Left lung (tissue), 4 donors: ENCODE measurements at regions not wholly inside any gene's neighbourhood (a gene's known extent, or its start where the extent isn't known, plus 50 kb on each side); places are given as distances from the start of the nearest gene placed in this dataset.

Experiments
- ATAC-seq: fragments of 200-7000 bp; cut with Tn5 transposase; one replicate; pipeline ENCODE4 v1.9.1; 2020; ENCODE audit warnings: moderate library complexity
- DNase-seq, 4 donors: peaks; one replicate each; pipeline ENCODE4 v3.0.0-alpha.2; 2013 to 2020
- H3K27ac ChIP-seq, 2 donors: fragments of 200-600 bp; sonication (generic) in 1 of 2; one replicate each; pipeline versions ENCODE4 v1.5.0 to v1.8.0; 2020 to 2021
- H3K27me3 ChIP-seq, 2 donors: fragments of 200-600 bp; sonication (generic) in 1 of 2; one replicate each; pipeline versions ENCODE4 v1.5.0 to v1.8.0; 2020 to 2021
- H3K36me3 ChIP-seq, 2 donors: fragments of 200-600 bp; sonication (generic) in 1 of 2; one replicate each; pipeline versions ENCODE4 v1.5.0 to v1.8.0; 2020 to 2021
- H3K4me1 ChIP-seq, 2 donors: fragments of 200-600 bp; one replicate each; pipeline ENCODE4 v1.8.0; 2021
- H3K4me3 ChIP-seq, 2 donors: fragments of 200-600 bp; sonication (generic) in 1 of 2; one replicate each; pipeline versions ENCODE4 v1.5.0 to v1.8.0; 2020 to 2021; ENCODE audit warnings: mild to moderate bottlenecking in 1 of 2
- H3K9me3 ChIP-seq, 2 donors: fragments of 200-600 bp; sonication (generic) in 1 of 2; one replicate each; pipeline versions ENCODE4 v1.5.0 to v1.8.0; 2020 to 2021
- CTCF ChIP-seq, 2 donors: fragments of 200-600 bp; sonication (generic) in 1 of 2; IDR thresholded peaks; one replicate each; pipeline versions ENCODE4 v1.5.0 to v1.8.0; 2021; ENCODE audit warnings: antibody characterized with exemption in 2 of 2
- intact Hi-C, 2 donors: fragments of 100-400 bp; cut with DNase I; formaldehyde crosslinking; loops; one replicate each; pipeline versions ENCODE4 v1.11.2 to v1.14.2; 2022
- donor health status: DM: no; HTN: yes; CAD: no.
- donor health status: DM: no; HTN: no; CAD: no.

DNA sequence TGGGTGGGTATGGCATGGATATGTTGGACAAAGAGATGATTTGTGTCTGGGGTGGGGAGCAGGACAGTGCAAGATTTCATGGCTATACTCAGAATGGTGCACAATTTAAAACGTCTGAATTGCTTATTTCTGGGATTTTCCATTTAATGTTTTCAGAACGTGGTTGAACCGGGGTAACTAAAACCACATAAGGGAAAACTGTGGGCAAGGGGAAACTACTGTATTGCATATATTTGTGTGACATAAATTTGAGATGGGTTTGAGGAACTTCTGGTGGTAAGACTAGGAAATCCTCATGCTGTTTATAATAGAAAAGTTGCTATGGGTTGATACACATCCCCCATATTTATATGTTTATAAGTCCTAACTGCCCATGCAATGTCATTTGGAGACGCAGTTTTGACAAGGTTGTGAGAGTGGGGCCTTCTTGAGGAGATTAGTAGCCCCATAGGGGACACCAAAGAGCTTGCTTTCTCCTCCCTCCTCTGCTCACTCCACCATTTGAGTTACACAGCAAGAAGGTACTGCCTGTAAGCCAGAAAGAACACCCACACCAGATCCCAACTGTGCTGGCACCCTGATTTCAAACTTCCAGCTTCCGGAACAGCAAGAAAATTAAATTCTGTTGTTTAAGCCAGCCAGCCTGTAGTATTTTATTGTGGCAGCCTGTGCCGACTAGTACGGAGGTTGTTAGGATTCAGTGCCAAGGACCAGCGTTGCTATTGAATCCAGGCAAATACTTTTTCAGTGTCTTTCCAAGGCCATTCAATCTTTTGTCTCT lies 2118.9 kb downstream of the MAT2B start:
- H3K9me3 ChIP-seq = no peaks in the 10 kb centered on the region
- DNase-seq = no peak
- no peak overlapping the region for H3K4me3 ChIP-seq
- no peak for TF ChIP-seq CTCF (IDR thresholded peaks at IDR 0.05)
- intact Hi-C loops = no loop called here
- H3K4me1 ChIP-seq = no peaks in the 10 kb centered on the region
- H3K36me3 ChIP-seq = no peaks in the 10 kb centered on the region
- no peak overlapping the region for H3K27ac ChIP-seq
- ATAC-seq = no peak
- no peaks in the 10 kb centered on the region for H3K27me3 ChIP-seq

GRCh38 chr5:165626161-165626560 lies 2120.7 kb downstream of the MAT2B start:
- Histone ChIP-seq H3K4me3 (no peak overlapping the region), H3K36me3 (no peaks in the 10 kb centered on the region), H3K27ac (no peak overlapping the region), H3K4me1 (no peaks in the 10 kb centered on the region), H3K9me3 (no peaks in the 10 kb centered on the region), H3K27me3 (no peaks in the 10 kb centered on the region)
- no peak for TF ChIP-seq CTCF (IDR thresholded peaks at IDR 0.05)
- ATAC-seq (no peak), DNase-seq (no peak)
- intact Hi-C loops = no loop called here

DNA sequence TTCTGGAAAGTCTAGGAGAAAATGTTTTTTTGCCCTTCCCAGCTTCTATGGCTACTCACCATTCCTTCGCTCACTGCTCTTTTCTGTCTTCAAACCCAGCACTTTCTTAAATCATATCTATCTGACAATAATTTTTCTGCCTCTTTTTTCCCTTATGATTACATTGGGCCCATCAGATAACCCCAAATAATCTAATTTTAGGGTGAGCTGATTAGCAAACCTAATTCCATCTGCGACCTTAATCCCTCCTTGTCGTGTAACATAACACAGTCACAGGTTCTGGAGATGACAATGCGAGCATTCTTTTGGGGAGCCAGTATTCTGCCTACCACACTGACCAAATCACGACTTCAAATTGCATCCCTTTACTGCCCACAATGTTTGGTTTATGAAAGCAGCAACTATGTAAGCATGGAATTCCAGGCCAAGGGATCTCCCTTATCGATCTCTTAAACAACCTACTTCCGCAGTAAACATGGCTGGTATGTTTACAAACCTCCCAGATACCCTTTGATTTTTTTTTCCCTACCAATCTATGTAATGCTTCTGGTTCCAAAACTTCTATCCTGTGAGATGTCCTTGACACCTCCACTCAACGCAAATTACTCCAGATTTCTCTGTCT lies 2122.2 kb downstream of the MAT2B start:
- no peak for DNase-seq
- no peak for TF ChIP-seq CTCF (IDR thresholded peaks at IDR 0.05)
- no peaks in the 10 kb centered on the region for H3K9me3 ChIP-seq
- H3K27ac ChIP-seq = no peak overlapping the region
- no peaks in the 10 kb centered on the region for H3K4me1 ChIP-seq
- no peaks in the 10 kb centered on the region for H3K36me3 ChIP-seq
- intact Hi-C loops = no loop called here
- no peak for ATAC-seq
- no peak overlapping the region for H3K4me3 ChIP-seq
- no peaks in the 10 kb centered on the region for H3K27me3 ChIP-seq

- Histone ChIP-seq H3K27ac (no peak overlapping the region), H3K36me3 (no peaks in the 10 kb centered on the region), H3K9me3 (no peaks in the 10 kb centered on the region), H3K4me3 (no peak overlapping the region), H3K27me3 (no peaks in the 10 kb centered on the region), H3K4me1 (no peaks in the 10 kb centered on the region)
- DNase-seq (peak in 2 of 4 donors; percentile 68 to 76), ATAC-seq (peak; percentile 94)
- intact Hi-C loops = no loop called here
- TF ChIP-seq CTCF (IDR thresholded peaks at IDR 0.05) = peak; percentile 66 to 78
Measured at GRCh38 chr5:165630261-165630778, 2124.9 kb downstream of the MAT2B start.

- H3K27ac ChIP-seq = no peak overlapping the region
- no peaks in the 10 kb centered on the region for H3K4me1 ChIP-seq
- no peak overlapping the region for H3K4me3 ChIP-seq
- ATAC-seq (peak; percentile 19), DNase-seq (no peak)
- H3K36me3 ChIP-seq = no peaks in the 10 kb centered on the region
- H3K9me3 ChIP-seq = no peaks in the 10 kb centered on the region
- TF ChIP-seq CTCF (IDR thresholded peaks at IDR 0.05) = no peak
- no peaks in the 10 kb centered on the region for H3K27me3 ChIP-seq
- intact Hi-C loops = no loop called here
Measured at GRCh38 chr5:165631235-165631634, 2125.8 kb downstream of the MAT2B start.
